DMS114 treated with DMSO at 0.1 percent for 48 hours (cell line): ENCODE measurements at regions not wholly inside any gene's neighbourhood (a gene's known extent, or its start where the extent isn't known, plus 50 kb on each side); places are given as distances from the start of the nearest gene placed in this dataset.
"Not testable (repeated sequence)": the region's sequence is repeated elsewhere in the genome, so short reads cannot be mapped to it uniquely, and the experiment has no call there.

Experiments used
- DNase-seq: peaks from one replicate; lab custom pipeline; 2025; ENCODE audit not compliant: unreplicated experiment; lab: John Stamatoyannopoulos, UW

GRCh38 chr12:112705037-112705632 is 86.4 kb upstream of the RPH3A start:
- DNase-seq, result no peak

GRCh38 chr12:112710414-112710813 is 81.1 kb upstream of the RPH3A start:
- no peak for DNase-seq

GRCh38 chr12:112711026-112711425 is 80.5 kb upstream of the RPH3A start:
- no peak for DNase-seq

- DNase-seq, result no peak
Measured at GRCh38 chr12:112711507-112711906, 80.0 kb upstream of the RPH3A start.

- not testable (repeated sequence) for DNase-seq
Measured at GRCh38 chr12:112712751-112713150, 78.8 kb upstream of the RPH3A start.

- no peak for DNase-seq
Measured at GRCh38 chr12:112713471-112713870, 78.1 kb upstream of the RPH3A start.

- DNase-seq, result no peak
Measured at GRCh38 chr12:112714166-112714710, 77.3 kb upstream of the RPH3A start.

GRCh38 chr12:112716099-112717093 is 75.2 kb upstream of the RPH3A start:
- peak; percentile 12 for DNase-seq

- no peak for DNase-seq
Measured at GRCh38 chr12:112728864-112729263, 62.7 kb upstream of the RPH3A start.

- DNase-seq, result no peak
Measured at GRCh38 chr12:112734859-112735695, 56.5 kb upstream of the RPH3A start.

GRCh38 chr12:112738531-112738930 is 53.0 kb upstream of the RPH3A start:
- no peak for DNase-seq

GRCh38 chr12:112740387-112740934 is 51.1 kb upstream of the RPH3A start:
- DNase-seq, result no peak

- no peak for DNase-seq
Measured at GRCh38 chr12:112741106-112741505, 50.4 kb upstream of the RPH3A start.
